Fibroblast of villous mesenchyme (primary cell): ENCODE measurements at regions not wholly inside any gene's neighbourhood (a gene's known extent, or its start where the extent isn't known, plus 50 kb on each side); places are given as distances from the start of the nearest gene placed in this dataset.

Experiments
- DNase-seq: peaks from one replicate; pipeline ENCODE4 v3.0.0-alpha.2; 2010; ENCODE audit warnings: low read depth
- H3K4me3 ChIP-seq: 2 replicates; pipeline ENCODE4 v1.5.1; 2011; ENCODE audit warnings: low read depth, mild to moderate bottlenecking, low read length
- TF ChIP-seq, protein P1 (sequence below): IDR thresholded peaks from 2 replicates; pipeline ENCODE4 v1.5.1; 2012; ENCODE audit warnings: low read depth, mild to moderate bottlenecking, low read length; ENCODE audit not compliant: insufficient read depth

GRCh38 chr2:5102823-5103222 lies 589.4 kb upstream of the SOX11 start:
- TF ChIP-seq, protein P1, sequence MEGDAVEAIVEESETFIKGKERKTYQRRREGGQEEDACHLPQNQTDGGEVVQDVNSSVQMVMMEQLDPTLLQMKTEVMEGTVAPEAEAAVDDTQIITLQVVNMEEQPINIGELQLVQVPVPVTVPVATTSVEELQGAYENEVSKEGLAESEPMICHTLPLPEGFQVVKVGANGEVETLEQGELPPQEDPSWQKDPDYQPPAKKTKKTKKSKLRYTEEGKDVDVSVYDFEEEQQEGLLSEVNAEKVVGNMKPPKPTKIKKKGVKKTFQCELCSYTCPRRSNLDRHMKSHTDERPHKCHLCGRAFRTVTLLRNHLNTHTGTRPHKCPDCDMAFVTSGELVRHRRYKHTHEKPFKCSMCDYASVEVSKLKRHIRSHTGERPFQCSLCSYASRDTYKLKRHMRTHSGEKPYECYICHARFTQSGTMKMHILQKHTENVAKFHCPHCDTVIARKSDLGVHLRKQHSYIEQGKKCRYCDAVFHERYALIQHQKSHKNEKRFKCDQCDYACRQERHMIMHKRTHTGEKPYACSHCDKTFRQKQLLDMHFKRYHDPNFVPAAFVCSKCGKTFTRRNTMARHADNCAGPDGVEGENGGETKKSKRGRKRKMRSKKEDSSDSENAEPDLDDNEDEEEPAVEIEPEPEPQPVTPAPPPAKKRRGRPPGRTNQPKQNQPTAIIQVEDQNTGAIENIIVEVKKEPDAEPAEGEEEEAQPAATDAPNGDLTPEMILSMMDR = no peak
- DNase-seq = no peak
- no peak overlapping the region for H3K4me3 ChIP-seq

GRCh38 chr2:5111581-5111980 lies 580.6 kb upstream of the SOX11 start:
- no peak overlapping the region for H3K4me3 ChIP-seq
- DNase-seq = no peak
- TF ChIP-seq, protein P1 = no peak

DNA sequence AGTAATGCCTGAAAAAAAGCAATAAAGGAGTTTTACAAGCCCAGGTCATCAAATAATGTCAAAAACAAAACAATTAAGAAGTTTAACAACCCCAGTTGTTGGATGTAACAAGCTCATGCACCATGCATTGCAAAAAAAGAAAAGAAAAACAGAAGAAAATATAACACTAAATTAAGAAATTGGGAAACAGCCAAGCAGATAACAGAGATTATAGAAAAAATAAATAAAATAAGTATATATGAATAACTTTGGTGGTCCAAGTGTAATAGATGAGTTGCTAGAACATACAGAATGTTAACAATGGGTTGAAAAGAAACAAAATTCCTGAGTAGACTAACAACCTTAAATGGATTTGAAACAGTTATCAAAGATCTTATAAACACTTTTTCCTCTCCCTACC lies 573.1 kb upstream of the SOX11 start:
- H3K4me3 ChIP-seq = no peak overlapping the region
- TF ChIP-seq, protein P1 = no peak

GRCh38 chr2:5121121-5121520 lies 571.1 kb upstream of the SOX11 start:
- TF ChIP-seq, protein P1 = no peak
- H3K4me3 ChIP-seq = no peak overlapping the region
- DNase-seq = no peak

More for the DNA sequence above, 573.1 kb upstream of the SOX11 start:
- DNase-seq = no peak

DNA sequence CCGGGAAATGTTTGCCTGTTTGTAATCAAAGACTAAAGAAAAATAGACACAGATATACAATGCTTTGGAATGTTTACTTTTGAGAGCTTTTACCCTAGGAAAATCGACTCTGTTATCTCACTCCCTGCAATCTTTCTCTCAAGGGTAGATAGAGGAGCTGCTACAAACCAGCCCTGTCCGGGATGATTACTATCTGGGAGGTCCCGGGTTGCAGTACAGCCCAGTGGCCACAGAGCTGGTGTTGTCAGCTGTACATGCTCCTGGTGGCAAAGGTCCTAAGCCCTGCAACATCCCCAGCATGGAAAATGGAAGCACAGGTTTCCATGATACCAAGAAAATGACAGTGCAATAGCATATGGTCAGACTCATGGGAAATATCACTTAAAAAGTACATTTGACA lies 570.5 kb upstream of the SOX11 start:
- DNase-seq = no peak
- no peak overlapping the region for H3K4me3 ChIP-seq
- TF ChIP-seq, protein P1 = no peak

DNA sequence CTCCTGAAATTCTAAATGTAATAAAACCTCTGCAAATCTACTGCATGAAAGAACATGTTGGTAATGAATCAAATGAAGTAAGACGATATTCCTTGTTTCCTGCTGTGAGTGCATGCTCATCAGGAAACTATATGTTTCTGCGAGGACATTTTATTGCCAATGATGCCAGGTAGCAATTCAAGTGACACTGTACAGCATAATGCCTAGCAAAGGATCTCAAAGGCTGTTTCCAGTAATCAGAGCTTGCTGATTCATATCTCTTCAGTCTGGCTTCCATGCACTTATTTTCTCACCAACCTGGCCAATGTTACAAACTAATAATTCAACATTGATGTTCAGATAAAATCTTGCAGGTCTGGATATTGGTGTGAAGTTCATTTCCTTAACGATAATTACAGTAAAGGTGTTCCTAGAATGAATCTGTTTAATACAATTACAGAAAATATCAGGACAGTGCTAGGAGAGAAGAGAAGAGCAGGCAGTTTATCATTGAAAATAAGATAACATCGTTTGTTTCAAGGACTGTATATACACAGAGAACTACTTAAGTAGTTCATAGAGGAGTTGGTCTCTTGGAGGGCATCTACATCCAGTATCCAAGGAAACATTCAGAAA lies 568.5 kb upstream of the SOX11 start:
- DNase-seq = no peak

More for the DNA sequence above, 568.5 kb upstream of the SOX11 start:
- no peak overlapping the region for H3K4me3 ChIP-seq
- TF ChIP-seq, protein P1 = no peak
